ENCODE measurements at regions not wholly inside any gene's neighbourhood (a gene's known extent, or its start where the extent isn't known, plus 50 kb on each side); places are given as distances from the start of the nearest gene placed in this dataset.

DNA sequence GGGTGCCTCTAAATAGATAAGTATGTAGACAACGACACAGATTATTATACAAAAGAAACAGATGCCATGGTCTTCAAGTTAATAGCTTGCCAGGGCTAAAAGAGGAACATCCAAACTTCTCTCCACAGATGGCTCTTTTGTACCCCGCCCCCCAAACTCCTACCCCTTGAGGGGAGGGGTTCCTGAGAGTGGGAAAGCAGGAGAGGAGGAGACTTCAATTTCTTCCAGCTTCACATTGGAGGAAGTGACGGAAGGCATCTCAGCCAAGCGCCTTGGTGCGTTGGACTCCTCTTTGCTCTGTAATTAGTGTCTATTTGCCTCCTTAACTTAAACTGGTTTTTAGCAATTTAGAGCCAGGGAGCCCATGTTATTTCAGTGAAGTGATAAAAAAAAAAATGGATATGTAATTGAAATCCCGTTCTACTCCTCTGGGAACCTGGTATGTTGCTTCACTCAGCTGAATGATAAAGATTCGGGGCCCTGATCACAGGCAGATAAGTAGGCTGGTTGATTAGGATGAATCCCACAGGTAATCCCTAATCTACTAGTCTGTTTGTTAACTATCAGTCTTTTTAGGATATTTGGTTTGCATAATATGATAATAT lies 580.9 kb upstream of the CADM1 start:
- H3K4me3 ChIP-seq: no peak overlapping the region
- WGBS, 3 donors: 75 to 82% (median 78%) methylated on average over 7 of the region's 7 CpGs

DNA sequence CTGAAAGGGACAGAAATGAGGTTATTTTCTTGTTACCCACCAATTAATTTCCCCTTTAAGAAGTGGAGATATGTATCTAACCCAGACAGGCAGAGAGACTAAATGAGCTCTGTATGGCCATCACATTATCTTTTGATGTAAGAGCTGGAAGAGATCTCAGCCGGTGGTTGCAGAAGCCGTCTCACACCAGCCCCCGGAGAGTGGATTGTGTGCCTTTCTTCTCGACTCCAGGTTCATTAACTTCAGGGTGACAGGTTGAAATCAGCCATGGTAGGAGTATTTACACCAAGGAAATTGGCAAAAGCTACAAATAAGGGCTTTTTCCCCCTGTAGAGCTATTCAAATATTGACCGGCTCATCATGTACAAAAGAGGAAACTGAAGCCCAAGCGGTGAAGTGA lies 580.3 kb upstream of the CADM1 start:
- Histone ChIP-seq H3K9me3 (no peaks in the 10 kb centered on the region), H3K4me1 (no peaks in the 10 kb centered on the region), H3K36me3 (ENCODE audit: insufficient read depth in 1 of 2, low read depth in 1 of 2) (no peaks in the 10 kb centered on the region), H3K27ac (no peak overlapping the region), H3K27me3 (ENCODE audit: insufficient read depth in 3 of 3, low read length in 2 of 3) (peaks cover 0 to 27% (median 4%) of the 10 kb centered on the region in 3 donors), H3K4me3 (no peak overlapping the region)
- ATAC-seq (no peak), DNase-seq (no peak)
- TF ChIP-seq, protein P1, sequence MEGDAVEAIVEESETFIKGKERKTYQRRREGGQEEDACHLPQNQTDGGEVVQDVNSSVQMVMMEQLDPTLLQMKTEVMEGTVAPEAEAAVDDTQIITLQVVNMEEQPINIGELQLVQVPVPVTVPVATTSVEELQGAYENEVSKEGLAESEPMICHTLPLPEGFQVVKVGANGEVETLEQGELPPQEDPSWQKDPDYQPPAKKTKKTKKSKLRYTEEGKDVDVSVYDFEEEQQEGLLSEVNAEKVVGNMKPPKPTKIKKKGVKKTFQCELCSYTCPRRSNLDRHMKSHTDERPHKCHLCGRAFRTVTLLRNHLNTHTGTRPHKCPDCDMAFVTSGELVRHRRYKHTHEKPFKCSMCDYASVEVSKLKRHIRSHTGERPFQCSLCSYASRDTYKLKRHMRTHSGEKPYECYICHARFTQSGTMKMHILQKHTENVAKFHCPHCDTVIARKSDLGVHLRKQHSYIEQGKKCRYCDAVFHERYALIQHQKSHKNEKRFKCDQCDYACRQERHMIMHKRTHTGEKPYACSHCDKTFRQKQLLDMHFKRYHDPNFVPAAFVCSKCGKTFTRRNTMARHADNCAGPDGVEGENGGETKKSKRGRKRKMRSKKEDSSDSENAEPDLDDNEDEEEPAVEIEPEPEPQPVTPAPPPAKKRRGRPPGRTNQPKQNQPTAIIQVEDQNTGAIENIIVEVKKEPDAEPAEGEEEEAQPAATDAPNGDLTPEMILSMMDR (IDR thresholded peaks at IDR 0.05): no peak
- WGBS, 3 donors: 81 to 87% (median 86%) methylated on average over 6 of the region's 6 CpGs
- intact Hi-C loops (cut with DNase I): no loop called here

More for the DNA sequence above, 580.9 kb upstream of the CADM1 start:
- intact Hi-C loops (cut with DNase I): no loop called here
- TF ChIP-seq, protein P1 (IDR thresholded peaks at IDR 0.05): no peak
- Histone ChIP-seq H3K9me3 (no peaks in the 10 kb centered on the region), H3K27me3 (ENCODE audit: insufficient read depth in 3 of 3, low read length in 2 of 3) (peaks cover 0 to 26% (median 4%) of the 10 kb centered on the region in 3 donors), H3K36me3 (ENCODE audit: insufficient read depth in 1 of 2, low read depth in 1 of 2) (no peaks in the 10 kb centered on the region), H3K27ac (no peak overlapping the region), H3K4me1 (no peaks in the 10 kb centered on the region)
- ATAC-seq: no peak
- no peak for DNase-seq

- TF ChIP-seq, protein P1 (IDR thresholded peaks at IDR 0.05): no peak
- intact Hi-C loops (cut with DNase I): no loop called here
- H3K36me3 ChIP-seq (ENCODE audit: insufficient read depth in 1 of 2, low read depth in 1 of 2): no peaks in the 10 kb centered on the region
Measured at GRCh38 chr11:116082256-116082655, 578.0 kb upstream of the CADM1 start.

DNA sequence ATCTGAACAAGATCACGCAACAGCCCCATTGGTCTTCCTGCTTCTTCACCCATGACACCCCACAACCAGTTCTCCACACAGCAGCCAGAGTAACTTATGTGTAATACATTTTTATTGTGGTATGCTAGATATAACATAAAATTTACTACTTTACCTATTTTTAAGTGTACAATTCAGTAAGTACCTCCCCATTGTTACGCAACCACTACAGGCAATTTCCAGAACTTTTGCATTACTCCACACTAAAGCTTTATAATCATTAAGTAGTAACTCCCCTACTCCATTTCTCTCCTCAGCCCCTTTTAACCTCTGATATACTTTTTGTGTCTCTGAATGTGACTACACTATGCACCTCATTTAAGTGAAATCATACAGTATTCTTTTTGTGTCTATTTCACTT lies 575.4 kb upstream of the CADM1 start:
- DNase-seq: no peak
- no peak for ATAC-seq
- H3K36me3 ChIP-seq (ENCODE audit: insufficient read depth in 1 of 2, low read depth in 1 of 2): no peaks in the 10 kb centered on the region
- WGBS, 3 donors: 98 to 100% (median 100%) methylated on average over 2 of the region's 2 CpGs
- TF ChIP-seq, protein P1 (IDR thresholded peaks at IDR 0.05): no peak
- no peaks in the 10 kb centered on the region for H3K9me3 ChIP-seq
- H3K4me1 ChIP-seq: no peaks in the 10 kb centered on the region
- H3K4me3 ChIP-seq: no peak overlapping the region
- H3K27ac ChIP-seq: no peak overlapping the region
- peaks cover 0 to 46% (median 1%) of the 10 kb centered on the region in 3 donors for H3K27me3 ChIP-seq (ENCODE audit: insufficient read depth in 3 of 3, low read length in 2 of 3)
- intact Hi-C loops (cut with DNase I): no loop called here

More at GRCh38 chr11:116082256-116082655, 578.0 kb upstream of the CADM1 start:
- DNase-seq (no peak), ATAC-seq (no peak)
- Histone ChIP-seq H3K4me3 (no peak overlapping the region), H3K27ac (no peak overlapping the region), H3K27me3 (ENCODE audit: insufficient read depth in 3 of 3, low read length in 2 of 3) (peaks cover 0 to 30% (median 4%) of the 10 kb centered on the region in 3 donors), H3K4me1 (no peaks in the 10 kb centered on the region), H3K9me3 (no peaks in the 10 kb centered on the region)
- WGBS, 3 donors: 87 to 91% (median 90%) methylated on average over 5 of the region's 5 CpGs

GRCh38 chr11:116078101-116078591 lies 573.9 kb upstream of the CADM1 start:
- H3K27ac ChIP-seq: no peak overlapping the region
- H3K4me3 ChIP-seq: no peak overlapping the region
- no peaks in the 10 kb centered on the region for H3K4me1 ChIP-seq
- no peaks in the 10 kb centered on the region for H3K9me3 ChIP-seq
- peaks cover 0 to 42% (median 1%) of the 10 kb centered on the region in 3 donors for H3K27me3 ChIP-seq (ENCODE audit: insufficient read depth in 3 of 3, low read length in 2 of 3)
- no peaks in the 10 kb centered on the region for H3K36me3 ChIP-seq (ENCODE audit: insufficient read depth in 1 of 2, low read depth in 1 of 2)
- no peak for DNase-seq
- intact Hi-C loops (cut with DNase I): no loop called here
- no peak for ATAC-seq
- 57 to 63% (median 61%) methylated on average over 6 of the region's 6 CpGs for WGBS, 3 donors
- TF ChIP-seq, protein P1 (IDR thresholded peaks at IDR 0.05): no peak
